Activated B cell treated with CpG ODN at 0.5 μM for 24 hours (primary cell): ENCODE measurements at regions not wholly inside any gene's neighbourhood (a gene's known extent, or its start where the extent isn't known, plus 50 kb on each side); places are given as distances from the start of the nearest gene placed in this dataset.

Source experiments
- ATAC-seq: fragments of 200-7000 bp; cut with Tn5 transposase; one replicate; pipeline ENCODE4 v1.10.0; 2021; ENCODE audit warnings: low read depth, mild to moderate bottlenecking, moderate library complexity
- CTCF ChIA-PET: fragments of 350-600 bp; sonication (Branson Sonifier 250); formaldehyde crosslinking; loops from one replicate; lab custom pipeline; 2021; ENCODE audit warnings: antibody characterized with exemption; lab: Charles Lee
- POLR2A ChIA-PET: fragments of 350-600 bp; sonication (Branson Sonifier 250); formaldehyde crosslinking; loops from one replicate; lab custom pipeline; 2021; ENCODE audit warnings: antibody characterized with exemption; lab: Charles Lee
- DNase-seq: peaks from one replicate; pipeline ENCODE4 v3.0.0; 2022
- H3K27ac Mint-ChIP-seq: one replicate; pipeline ENCODE4 v1.8.0; 2020; ENCODE audit warnings: mixed read lengths
- H3K27me3 Mint-ChIP-seq: one replicate; pipeline ENCODE4 v1.8.0; 2021; ENCODE audit warnings: mixed read lengths
- H3K36me3 Mint-ChIP-seq: one replicate; pipeline ENCODE4 v1.8.0; 2021; ENCODE audit warnings: low read depth, mixed read lengths
- H3K4me1 Mint-ChIP-seq: one replicate; pipeline ENCODE4 v1.8.0; 2021; ENCODE audit warnings: mixed read lengths
- H3K4me3 Mint-ChIP-seq: one replicate; pipeline ENCODE4 v1.8.0; 2020; ENCODE audit warnings: mild to moderate bottlenecking, mixed read lengths
- H3K9me3 Mint-ChIP-seq: one replicate; pipeline ENCODE4 v1.8.0; 2020; ENCODE audit warnings: mixed read lengths
- intact Hi-C: fragments of 100-400 bp; cut with micrococcal nuclease; formaldehyde crosslinking; loops from one replicate; pipeline ENCODE4 v1.15.1; 2024
- TF ChIP-seq, protein P1 (sequence below): fragments of 200-600 bp; IDR thresholded peaks from one replicate; pipeline ENCODE4 v1.8.0; 2022; ENCODE audit warnings: antibody characterized with exemption, mild to moderate bottlenecking

DNA sequence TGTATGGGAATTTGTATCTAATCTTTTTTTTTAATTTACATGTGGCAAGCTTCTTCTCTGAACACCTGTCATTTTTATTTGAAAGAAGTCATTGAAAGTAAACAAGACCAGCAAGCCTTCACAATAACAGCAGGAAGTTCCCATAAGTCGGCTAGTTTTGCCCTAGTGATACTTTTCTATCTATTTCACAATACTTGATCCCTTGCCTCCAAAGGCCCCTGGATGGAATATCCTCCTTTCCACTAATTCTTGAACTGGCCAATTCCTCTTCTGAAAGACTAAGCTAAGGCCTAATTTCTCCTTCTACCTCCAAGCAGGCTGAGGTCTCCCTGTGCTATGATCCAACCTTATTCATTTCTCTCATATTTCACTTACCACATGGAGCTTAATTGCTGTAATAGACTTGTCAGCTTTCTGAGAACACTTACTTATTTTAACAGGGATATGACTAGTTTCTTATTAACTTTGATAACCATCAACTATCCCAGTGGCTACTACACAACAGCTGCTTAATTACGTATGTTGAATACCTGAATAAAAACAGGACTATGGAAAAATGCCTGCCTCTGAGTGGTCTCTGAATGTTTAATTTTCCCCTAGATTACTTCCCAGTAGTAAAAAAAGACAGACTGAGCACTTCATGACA, 194.2 kb downstream of the MAD2L1 start:
- Mint-ChIP-seq H3K4me3 (no peak overlapping the region), H3K9me3 (no peaks in the 10 kb centered on the region), H3K27ac (no peak overlapping the region), H3K4me1 (no peaks in the 10 kb centered on the region), H3K27me3 (no peaks in the 10 kb centered on the region), H3K36me3 (no peaks in the 10 kb centered on the region)
- no peak for ATAC-seq
- TF ChIP-seq, protein P1, sequence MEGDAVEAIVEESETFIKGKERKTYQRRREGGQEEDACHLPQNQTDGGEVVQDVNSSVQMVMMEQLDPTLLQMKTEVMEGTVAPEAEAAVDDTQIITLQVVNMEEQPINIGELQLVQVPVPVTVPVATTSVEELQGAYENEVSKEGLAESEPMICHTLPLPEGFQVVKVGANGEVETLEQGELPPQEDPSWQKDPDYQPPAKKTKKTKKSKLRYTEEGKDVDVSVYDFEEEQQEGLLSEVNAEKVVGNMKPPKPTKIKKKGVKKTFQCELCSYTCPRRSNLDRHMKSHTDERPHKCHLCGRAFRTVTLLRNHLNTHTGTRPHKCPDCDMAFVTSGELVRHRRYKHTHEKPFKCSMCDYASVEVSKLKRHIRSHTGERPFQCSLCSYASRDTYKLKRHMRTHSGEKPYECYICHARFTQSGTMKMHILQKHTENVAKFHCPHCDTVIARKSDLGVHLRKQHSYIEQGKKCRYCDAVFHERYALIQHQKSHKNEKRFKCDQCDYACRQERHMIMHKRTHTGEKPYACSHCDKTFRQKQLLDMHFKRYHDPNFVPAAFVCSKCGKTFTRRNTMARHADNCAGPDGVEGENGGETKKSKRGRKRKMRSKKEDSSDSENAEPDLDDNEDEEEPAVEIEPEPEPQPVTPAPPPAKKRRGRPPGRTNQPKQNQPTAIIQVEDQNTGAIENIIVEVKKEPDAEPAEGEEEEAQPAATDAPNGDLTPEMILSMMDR = no peak
- POLR2A ChIA-PET = no interaction called here
- no peak for DNase-seq
- CTCF ChIA-PET = no interaction called here
- intact Hi-C loops = no loop called here

DNA sequence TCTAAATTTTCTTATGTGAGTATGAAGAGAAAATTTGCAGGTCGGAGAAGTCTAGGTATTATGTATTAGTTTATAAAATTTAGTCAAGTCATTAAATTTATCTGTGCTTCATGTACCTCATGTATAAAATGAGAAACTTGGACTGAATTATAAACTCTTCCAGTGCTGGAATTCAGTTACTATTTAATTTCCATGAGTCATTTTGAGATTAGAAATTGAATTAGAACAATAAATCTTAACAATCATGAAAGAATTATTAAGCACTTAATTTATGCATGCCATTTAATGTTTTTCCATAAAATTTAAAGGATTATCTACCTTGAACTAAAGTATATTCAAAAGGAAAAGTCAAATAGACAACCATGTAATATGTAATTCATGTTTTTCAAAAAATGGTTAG, 195.8 kb downstream of the MAD2L1 start:
- H3K36me3 Mint-ChIP-seq = no peaks in the 10 kb centered on the region
- H3K4me1 Mint-ChIP-seq = no peaks in the 10 kb centered on the region
- no peak overlapping the region for H3K27ac Mint-ChIP-seq
- DNase-seq = no peak
- TF ChIP-seq, protein P1 = no peak
- POLR2A ChIA-PET = no interaction called here
- ATAC-seq = no peak
- no peak overlapping the region for H3K4me3 Mint-ChIP-seq
- intact Hi-C loops = no loop called here
- H3K27me3 Mint-ChIP-seq = no peaks in the 10 kb centered on the region
- H3K9me3 Mint-ChIP-seq = no peaks in the 10 kb centered on the region
- CTCF ChIA-PET = no interaction called here

DNA sequence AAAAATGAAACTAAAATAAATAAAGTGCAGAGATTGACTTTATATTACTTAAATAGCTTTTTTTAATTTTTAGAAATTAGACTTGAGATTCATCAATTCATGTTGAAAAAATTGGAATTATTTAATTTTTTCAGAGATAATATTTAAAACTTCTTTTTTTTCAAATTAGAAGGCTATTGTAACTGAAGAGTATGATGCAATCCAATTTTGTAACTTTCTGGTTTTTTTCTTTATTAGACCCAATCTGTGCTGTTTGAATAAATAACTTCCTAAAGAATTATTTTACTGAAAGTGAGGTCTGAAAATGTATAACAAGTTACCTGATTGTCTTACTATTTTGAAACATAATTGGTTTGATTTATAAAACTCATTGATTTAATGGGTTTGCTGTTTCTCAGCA, 200.9 kb downstream of the MAD2L1 start:
- ATAC-seq (no peak), DNase-seq (no peak)
- no peaks in the 10 kb centered on the region for H3K4me1 Mint-ChIP-seq
- no peaks in the 10 kb centered on the region for H3K9me3 Mint-ChIP-seq
- no peaks in the 10 kb centered on the region for H3K36me3 Mint-ChIP-seq
- ChIA-PET CTCF (no interaction called here), POLR2A (no interaction called here)
- TF ChIP-seq, protein P1 = no peak
- intact Hi-C loops = no loop called here
- H3K27me3 Mint-ChIP-seq = no peaks in the 10 kb centered on the region
- H3K4me3 Mint-ChIP-seq = no peak overlapping the region
- no peak overlapping the region for H3K27ac Mint-ChIP-seq

DNA sequence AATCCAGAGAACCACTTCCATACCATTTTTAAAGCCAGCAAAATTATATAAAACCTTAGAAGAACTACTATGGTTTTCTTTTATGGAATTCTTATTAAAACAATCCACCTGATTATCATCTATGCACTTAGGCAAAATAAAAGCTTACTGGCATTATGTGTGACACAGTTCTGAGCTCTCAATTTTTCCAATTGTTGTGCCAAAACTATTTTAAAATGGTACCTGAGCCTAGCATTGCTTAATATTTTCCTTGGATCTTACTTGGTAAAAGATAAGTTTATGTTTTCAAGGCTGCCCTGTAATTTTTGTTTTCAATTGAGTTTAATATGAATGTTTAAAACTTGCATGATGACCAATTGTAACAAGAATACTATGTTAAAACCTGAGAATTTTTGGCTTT, 201.3 kb downstream of the MAD2L1 start:
- no peak for ATAC-seq
- intact Hi-C loops = no loop called here
- Mint-ChIP-seq H3K4me3 (no peak overlapping the region), H3K9me3 (no peaks in the 10 kb centered on the region), H3K27me3 (no peaks in the 10 kb centered on the region), H3K4me1 (no peaks in the 10 kb centered on the region), H3K27ac (no peak overlapping the region), H3K36me3 (no peaks in the 10 kb centered on the region)
- ChIA-PET POLR2A (no interaction called here), CTCF (no interaction called here)
- DNase-seq = no peak
- TF ChIP-seq, protein P1 = no peak

DNA sequence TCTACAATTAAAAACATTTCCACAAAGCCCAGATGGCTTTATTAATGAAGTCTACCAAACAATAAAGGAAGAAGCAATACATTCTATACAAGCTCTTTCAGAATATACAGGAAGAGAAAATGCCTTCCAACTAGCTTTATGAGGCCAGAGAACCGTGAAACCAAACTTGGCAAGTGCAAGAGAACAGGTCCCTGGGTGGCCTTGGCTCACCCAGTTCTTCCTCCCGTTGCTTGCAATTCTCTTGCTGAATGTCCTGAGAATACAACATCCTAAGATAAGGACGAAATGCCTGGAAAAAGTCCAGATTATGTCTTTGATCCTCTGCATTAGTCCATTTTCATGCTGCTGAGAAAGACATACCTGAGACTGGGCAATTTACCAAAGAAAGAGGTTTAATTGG, 204.9 kb downstream of the MAD2L1 start:
- TF ChIP-seq, protein P1 = no peak
- Mint-ChIP-seq H3K4me3 (no peak overlapping the region), H3K4me1 (no peaks in the 10 kb centered on the region), H3K27me3 (no peaks in the 10 kb centered on the region), H3K27ac (no peak overlapping the region), H3K9me3 (no peaks in the 10 kb centered on the region), H3K36me3 (no peaks in the 10 kb centered on the region)
- no peak for ATAC-seq
- ChIA-PET CTCF (no interaction called here), POLR2A (no interaction called here)
- intact Hi-C loops = no loop called here
- no peak for DNase-seq
